Upper lobe of left lung (tissue), 4 donors: ENCODE measurements at regions not wholly inside any gene's neighbourhood (a gene's known extent, or its start where the extent isn't known, plus 50 kb on each side); places are given as distances from the start of the nearest gene placed in this dataset.

Source experiments
- CTCF ChIP-seq, 6 experiments: fragments of 450-650 bp in 4 of 6; fragments of 200-600 bp in 2 of 6; sonication (generic) in 2 of 6; IDR thresholded peaks; one replicate each; pipeline ENCODE4 v1.5.1; 2016 to 2019; ENCODE audit warnings: antibody characterized with exemption in 6 of 6
- EP300 ChIP-seq, 4 donors: sonication (generic); formaldehyde crosslinking; IDR thresholded peaks; one replicate each; pipeline ENCODE4 v1.5.1; 2017; ENCODE audit warnings: antibody characterized with exemption in 4 of 4, control low read depth in 2 of 4
- POLR2A ChIP-seq, 4 donors: fragments of 450-650 bp; IDR thresholded peaks; one replicate each; pipeline ENCODE4 v1.5.1; 2016 to 2017; ENCODE audit warnings: antibody characterized with exemption in 4 of 4, mild to moderate bottlenecking in 2 of 4
- POLR2AphosphoS5 ChIP-seq, 2 donors: sonication (generic); formaldehyde crosslinking; IDR thresholded peaks; one replicate each; pipeline ENCODE4 v1.5.1; 2017; ENCODE audit warnings: antibody characterized with exemption in 2 of 2

- no peak for TF ChIP-seq CTCF (IDR thresholded peaks at IDR 0.05)
- TF ChIP-seq POLR2AphosphoS5 (IDR thresholded peaks at IDR 0.05) = no peak
- no peak for TF ChIP-seq POLR2A (IDR thresholded peaks at IDR 0.05)
- no peak for TF ChIP-seq EP300 (IDR thresholded peaks at IDR 0.05)
These were observed 144.2 kb upstream of the ID2 start for GRCh38 chr2:8537562-8538155.
